HepG2 (cell line): ENCODE measurements at regions not wholly inside any gene's neighbourhood (a gene's known extent, or its start where the extent isn't known, plus 50 kb on each side); places are given as distances from the start of the nearest gene placed in this dataset.
A peak's percentile ranks its signal among the peaks of the same experiment; 100 is the strongest.

Experiments used
- AKNA ChIP-seq: sonication (generic); formaldehyde crosslinking; IDR thresholded peaks from 2 replicates; pipeline ENCODE4 v1.4.0; 2020; ENCODE audit warnings: missing genetic modification reagents, borderline replicate concordance
- CENPT ChIP-seq: sonication (generic); formaldehyde crosslinking; IDR thresholded peaks from 2 replicates; pipeline ENCODE4 v1.8.0; 2022; ENCODE audit warnings: low read depth, mild to moderate bottlenecking, moderate library complexity, missing genetic modification reagents
- IKZF5 ChIP-seq: IDR thresholded peaks from 2 replicates; pipeline ENCODE4 v1.6.1; 2018; ENCODE audit warnings: missing genetic modification reagents, mild to moderate bottlenecking, missing compliant biosample characterization
- MXI1 ChIP-seq: IDR thresholded peaks from 3 replicates; pipeline ENCODE4 v1.6.1; 2012; ENCODE audit warnings: low read depth, low read length, inconsistent platforms, borderline replicate concordance
- PAXIP1 ChIP-seq: sonication (generic); formaldehyde crosslinking; conservative IDR thresholded peaks from 2 replicates; pipeline ENCODE4 v1.4.0; 2020; ENCODE audit warnings: mild to moderate bottlenecking, missing genetic modification reagents, moderate library complexity
- U2AF1 ChIP-seq: fragments of 200-400 bp; formaldehyde crosslinking; optimal IDR thresholded peaks from 2 replicates; pipeline ENCODE3; 2017; ENCODE audit warnings: mild to moderate bottlenecking, low read depth, low read length
- ZNF260 ChIP-seq: sonication (generic); formaldehyde crosslinking; IDR thresholded peaks from 2 replicates; pipeline ENCODE4 v1.4.0; 2020; ENCODE audit warnings: missing genetic modification reagents, low read depth, mild to moderate bottlenecking, borderline replicate concordance
- ZNF460 ChIP-seq: sonication (generic); formaldehyde crosslinking; IDR thresholded peaks from 2 replicates; pipeline ENCODE4 v1.5.1; 2020; ENCODE audit warnings: missing genetic modification reagents, mild to moderate bottlenecking, borderline replicate concordance
- ZNF672 ChIP-seq: sonication (generic); formaldehyde crosslinking; IDR thresholded peaks from 2 replicates; pipeline ENCODE4 v1.8.1; 2022; ENCODE audit warnings: missing genetic modification reagents
- ZNF768 ChIP-seq: sonication (generic); formaldehyde crosslinking; IDR thresholded peaks from 2 replicates; pipeline ENCODE4 v1.4.0; 2020; ENCODE audit warnings: missing genetic modification reagents
- TF ChIP-seq, protein P1 (sequence below): sonication (generic); formaldehyde crosslinking; IDR thresholded peaks from 2 replicates; pipeline ENCODE4 v1.5.0; 2020; ENCODE audit warnings: mild to moderate bottlenecking, missing genetic modification reagents, borderline replicate concordance
- TF ChIP-seq, protein P2 (sequence below): IDR thresholded peaks from 2 replicates; pipeline ENCODE4 v1.6.1; 2016
- TF ChIP-seq, protein P3 (sequence below): sonication (generic); formaldehyde crosslinking; IDR thresholded peaks from 2 replicates; pipeline ENCODE4 v1.4.0; 2020; ENCODE audit warnings: mild to moderate bottlenecking, missing genetic modification reagents

DNA sequence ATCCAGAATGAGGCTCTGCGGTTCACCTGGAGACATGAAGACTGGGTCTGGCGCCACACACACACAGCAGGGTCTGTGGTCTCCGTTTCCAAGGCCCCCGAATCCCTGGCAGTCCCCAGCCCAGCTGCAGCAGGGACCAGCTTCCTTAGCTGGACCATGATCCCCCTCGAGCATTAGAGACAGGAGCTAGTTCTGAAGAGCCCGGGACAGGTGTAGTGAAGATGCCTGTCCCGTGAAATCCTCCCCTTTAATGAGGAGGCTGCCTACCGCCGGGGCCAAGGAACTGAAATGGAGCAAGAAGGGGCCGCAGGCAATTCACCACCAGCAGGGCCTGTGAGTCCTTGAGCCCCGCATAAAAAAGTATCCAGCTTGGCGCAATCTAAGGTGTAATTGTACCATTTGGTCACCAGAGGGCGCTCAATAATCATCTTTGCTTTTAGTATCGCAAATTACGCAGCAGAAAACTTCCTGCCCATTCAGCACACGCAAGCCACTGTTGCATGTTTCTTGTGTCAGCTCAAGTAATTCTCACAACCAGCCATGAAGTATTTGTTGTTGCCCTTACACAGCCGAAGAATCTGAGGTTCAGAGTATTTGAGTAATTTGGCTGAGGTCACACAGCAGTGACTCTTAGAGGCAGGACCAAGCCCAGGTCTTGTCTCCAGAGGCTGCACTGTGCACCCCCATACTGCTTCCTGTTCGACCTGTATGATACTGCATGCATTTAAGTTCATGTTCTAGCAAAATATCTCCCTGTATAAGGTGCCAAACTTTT, 54.3 kb upstream of the PPP2R5C start (continued):
- 0 out of 3 replicates have a peak, but pooled peaks have one; percentile 18 for TF ChIP-seq MXI1
- 0 out of 2 replicates have a peak, but pooled peaks have one; percentile 37 for TF ChIP-seq IKZF5 (CRISPR knock-in tag)
- TF ChIP-seq U2AF1: no peak
- TF ChIP-seq AKNA (CRISPR knock-in tag): no peak
- no peak for TF ChIP-seq CENPT (CRISPR knock-in tag)
- TF ChIP-seq, protein P1, sequence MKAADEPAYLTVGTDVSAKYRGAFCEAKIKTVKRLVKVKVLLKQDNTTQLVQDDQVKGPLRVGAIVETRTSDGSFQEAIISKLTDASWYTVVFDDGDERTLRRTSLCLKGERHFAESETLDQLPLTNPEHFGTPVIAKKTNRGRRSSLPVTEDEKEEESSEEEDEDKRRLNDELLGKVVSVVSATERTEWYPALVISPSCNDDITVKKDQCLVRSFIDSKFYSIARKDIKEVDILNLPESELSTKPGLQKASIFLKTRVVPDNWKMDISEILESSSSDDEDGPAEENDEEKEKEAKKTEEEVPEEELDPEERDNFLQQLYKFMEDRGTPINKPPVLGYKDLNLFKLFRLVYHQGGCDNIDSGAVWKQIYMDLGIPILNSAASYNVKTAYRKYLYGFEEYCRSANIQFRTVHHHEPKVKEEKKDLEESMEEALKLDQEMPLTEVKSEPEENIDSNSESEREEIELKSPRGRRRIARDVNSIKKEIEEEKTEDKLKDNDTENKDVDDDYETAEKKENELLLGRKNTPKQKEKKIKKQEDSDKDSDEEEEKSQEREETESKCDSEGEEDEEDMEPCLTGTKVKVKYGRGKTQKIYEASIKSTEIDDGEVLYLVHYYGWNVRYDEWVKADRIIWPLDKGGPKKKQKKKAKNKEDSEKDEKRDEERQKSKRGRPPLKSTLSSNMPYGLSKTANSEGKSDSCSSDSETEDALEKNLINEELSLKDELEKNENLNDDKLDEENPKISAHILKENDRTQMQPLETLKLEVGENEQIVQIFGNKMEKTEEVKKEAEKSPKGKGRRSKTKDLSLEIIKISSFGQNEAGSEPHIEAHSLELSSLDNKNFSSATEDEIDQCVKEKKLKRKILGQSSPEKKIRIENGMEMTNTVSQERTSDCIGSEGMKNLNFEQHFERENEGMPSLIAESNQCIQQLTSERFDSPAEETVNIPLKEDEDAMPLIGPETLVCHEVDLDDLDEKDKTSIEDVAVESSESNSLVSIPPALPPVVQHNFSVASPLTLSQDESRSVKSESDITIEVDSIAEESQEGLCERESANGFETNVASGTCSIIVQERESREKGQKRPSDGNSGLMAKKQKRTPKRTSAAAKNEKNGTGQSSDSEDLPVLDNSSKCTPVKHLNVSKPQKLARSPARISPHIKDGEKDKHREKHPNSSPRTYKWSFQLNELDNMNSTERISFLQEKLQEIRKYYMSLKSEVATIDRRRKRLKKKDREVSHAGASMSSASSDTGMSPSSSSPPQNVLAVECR (CRISPR knock-in tag): no peak
- TF ChIP-seq ZNF460 (CRISPR knock-in tag): no peak
- TF ChIP-seq, protein P2, sequence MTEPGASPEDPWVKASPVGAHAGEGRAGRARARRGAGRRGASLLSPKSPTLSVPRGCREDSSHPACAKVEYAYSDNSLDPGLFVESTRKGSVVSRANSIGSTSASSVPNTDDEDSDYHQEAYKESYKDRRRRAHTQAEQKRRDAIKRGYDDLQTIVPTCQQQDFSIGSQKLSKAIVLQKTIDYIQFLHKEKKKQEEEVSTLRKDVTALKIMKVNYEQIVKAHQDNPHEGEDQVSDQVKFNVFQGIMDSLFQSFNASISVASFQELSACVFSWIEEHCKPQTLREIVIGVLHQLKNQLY (CRISPR knock-in tag): no peak
- no peak for TF ChIP-seq ZNF672
- no peak for TF ChIP-seq PAXIP1
- TF ChIP-seq ZNF260 (CRISPR knock-in tag): no peak
- TF ChIP-seq, protein P3, sequence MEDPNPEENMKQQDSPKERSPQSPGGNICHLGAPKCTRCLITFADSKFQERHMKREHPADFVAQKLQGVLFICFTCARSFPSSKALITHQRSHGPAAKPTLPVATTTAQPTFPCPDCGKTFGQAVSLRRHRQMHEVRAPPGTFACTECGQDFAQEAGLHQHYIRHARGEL (CRISPR knock-in tag): no peak
- TF ChIP-seq ZNF768 (CRISPR knock-in tag): peak; percentile 92; the same call in 1 of the 2 replicates
